PC-9 (cell line): ENCODE measurements at regions not wholly inside any gene's neighbourhood (a gene's known extent, or its start where the extent isn't known, plus 50 kb on each side); places are given as distances from the start of the nearest gene placed in this dataset.

ENCODE experiments used
- EZH2 ChIP-seq: fragments of 200-600 bp; sonication (generic); IDR thresholded peaks from 2 replicates; pipeline ENCODE4 v1.8.0; 2017; ENCODE audit warnings: antibody characterized with exemption, low read depth
- TF ChIP-seq, protein P1 (sequence below): fragments of 200-600 bp; sonication (generic); conservative IDR thresholded peaks from 2 replicates; pipeline ENCODE4 v1.6.1; 2017; ENCODE audit warnings: mixed run types, antibody characterized with exemption, mild to moderate bottlenecking, moderate library complexity

DNA sequence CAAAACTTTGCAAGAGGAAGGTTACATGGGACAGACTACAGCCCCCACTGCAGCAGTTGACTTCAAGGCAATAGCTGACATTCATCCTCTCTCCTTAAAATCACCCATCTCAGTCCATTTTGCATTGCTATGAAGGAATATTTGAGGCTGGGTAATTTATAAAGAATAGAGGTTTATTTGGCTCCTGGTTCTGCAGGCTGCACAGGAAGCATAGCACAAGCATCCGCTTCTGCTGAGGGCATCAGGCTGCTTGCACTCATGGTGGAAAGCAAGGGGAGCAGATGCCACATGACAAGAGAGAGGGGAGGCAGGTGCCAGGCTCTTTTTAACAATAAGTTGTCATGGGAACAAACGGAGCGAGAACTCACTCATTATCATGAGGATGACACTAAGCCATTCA, 646.0 kb downstream of the ZEB2 start:
- TF ChIP-seq, protein P1, sequence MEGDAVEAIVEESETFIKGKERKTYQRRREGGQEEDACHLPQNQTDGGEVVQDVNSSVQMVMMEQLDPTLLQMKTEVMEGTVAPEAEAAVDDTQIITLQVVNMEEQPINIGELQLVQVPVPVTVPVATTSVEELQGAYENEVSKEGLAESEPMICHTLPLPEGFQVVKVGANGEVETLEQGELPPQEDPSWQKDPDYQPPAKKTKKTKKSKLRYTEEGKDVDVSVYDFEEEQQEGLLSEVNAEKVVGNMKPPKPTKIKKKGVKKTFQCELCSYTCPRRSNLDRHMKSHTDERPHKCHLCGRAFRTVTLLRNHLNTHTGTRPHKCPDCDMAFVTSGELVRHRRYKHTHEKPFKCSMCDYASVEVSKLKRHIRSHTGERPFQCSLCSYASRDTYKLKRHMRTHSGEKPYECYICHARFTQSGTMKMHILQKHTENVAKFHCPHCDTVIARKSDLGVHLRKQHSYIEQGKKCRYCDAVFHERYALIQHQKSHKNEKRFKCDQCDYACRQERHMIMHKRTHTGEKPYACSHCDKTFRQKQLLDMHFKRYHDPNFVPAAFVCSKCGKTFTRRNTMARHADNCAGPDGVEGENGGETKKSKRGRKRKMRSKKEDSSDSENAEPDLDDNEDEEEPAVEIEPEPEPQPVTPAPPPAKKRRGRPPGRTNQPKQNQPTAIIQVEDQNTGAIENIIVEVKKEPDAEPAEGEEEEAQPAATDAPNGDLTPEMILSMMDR: no peak
- TF ChIP-seq EZH2: no peak
